ENCODE measurements at regions not wholly inside any gene's neighbourhood (a gene's known extent, or its start where the extent isn't known, plus 50 kb on each side); places are given as distances from the start of the nearest gene placed in this dataset.
A peak's percentile ranks its signal among the peaks of the same experiment; 100 is the strongest.

GRCh38 chr12:75677522-75677921 is 166.1 kb upstream of the KRR1 start:
- Histone ChIP-seq H3K9me3 (ENCODE audit: control insufficient read depth in 2 of 3, insufficient read depth in 1 of 3, low read length in 3 of 3) (no peaks in the 10 kb centered on the region), H3K4me3 (ENCODE audit: low read length in 3 of 3) (no peak overlapping the region), H3K27me3 (ENCODE audit: control insufficient read depth, insufficient read depth, low read length) (no peaks in the 10 kb centered on the region), H3K4me1 (ENCODE audit: control insufficient read depth in 2 of 3, insufficient read depth in 2 of 3, low read depth in 1 of 3, low read length in 3 of 3) (no peaks in the 10 kb centered on the region), H3K27ac (ENCODE audit: low read depth in 2 of 2, low read length in 2 of 2) (no peak overlapping the region), H3K9ac (ENCODE audit: low read length in 3 of 3) (no peak overlapping the region), H3K36me3 (ENCODE audit: control insufficient read depth in 2 of 3, insufficient read depth in 3 of 3, low read length in 3 of 3) (no peaks in the 10 kb centered on the region)
- intact Hi-C loops (cut with DNase I): no loop called here
- DNase-seq (no peak), FAIRE-seq (no peak)
- TF ChIP-seq CTCF (IDR thresholded peaks at IDR 0.05; ENCODE audit: borderline replicate concordance, extremely low read depth, insufficient read depth): no peak

GRCh38 chr12:75674393-75674792 is 163.0 kb upstream of the KRR1 start:
- H3K27me3 ChIP-seq (ENCODE audit: control insufficient read depth, insufficient read depth, low read length): no peaks in the 10 kb centered on the region
- H3K4me1 ChIP-seq (ENCODE audit: control insufficient read depth in 2 of 3, insufficient read depth in 2 of 3, low read depth in 1 of 3, low read length in 3 of 3): no peaks in the 10 kb centered on the region
- H3K9me3 ChIP-seq (ENCODE audit: control insufficient read depth in 2 of 3, insufficient read depth in 1 of 3, low read length in 3 of 3): no peaks in the 10 kb centered on the region
- no peak for TF ChIP-seq CTCF (IDR thresholded peaks at IDR 0.05; ENCODE audit: borderline replicate concordance, extremely low read depth, insufficient read depth)
- H3K36me3 ChIP-seq (ENCODE audit: control insufficient read depth in 2 of 3, insufficient read depth in 3 of 3, low read length in 3 of 3): no peaks in the 10 kb centered on the region
- FAIRE-seq: no peak
- no peak overlapping the region for H3K27ac ChIP-seq (ENCODE audit: low read depth in 2 of 2, low read length in 2 of 2)
- DNase-seq: no peak
- H3K9ac ChIP-seq (ENCODE audit: low read length in 3 of 3): no peak overlapping the region
- intact Hi-C loops (cut with DNase I): no loop called here
- no peak overlapping the region for H3K4me3 ChIP-seq (ENCODE audit: low read length in 3 of 3)

- no peak for TF ChIP-seq CTCF (IDR thresholded peaks at IDR 0.05; ENCODE audit: borderline replicate concordance, extremely low read depth, insufficient read depth)
- Histone ChIP-seq H3K9me3 (ENCODE audit: control insufficient read depth in 2 of 3, insufficient read depth in 1 of 3, low read length in 3 of 3) (no peaks in the 10 kb centered on the region), H3K27ac (ENCODE audit: low read depth in 2 of 2, low read length in 2 of 2) (no peak overlapping the region), H3K36me3 (ENCODE audit: control insufficient read depth in 2 of 3, insufficient read depth in 3 of 3, low read length in 3 of 3) (no peaks in the 10 kb centered on the region), H3K4me3 (ENCODE audit: low read length in 3 of 3) (no peak overlapping the region), H3K27me3 (ENCODE audit: control insufficient read depth, insufficient read depth, low read length) (no peaks in the 10 kb centered on the region), H3K4me1 (ENCODE audit: control insufficient read depth in 2 of 3, insufficient read depth in 2 of 3, low read depth in 1 of 3, low read length in 3 of 3) (peaks cover 0 to under 1% (median 0%) of the 10 kb centered on the region in 3 donors), H3K9ac (ENCODE audit: low read length in 3 of 3) (no peak overlapping the region)
- DNase-seq: peak in 4 of 5 donors; percentile 47 to 87 (median 72)
- intact Hi-C loops (cut with DNase I): no loop called here
- no peak for FAIRE-seq
Measured at GRCh38 chr12:75672200-75672599, 160.8 kb upstream of the KRR1 start.

GRCh38 chr12:75670216-75670615 is 158.8 kb upstream of the KRR1 start:
- Histone ChIP-seq H3K4me1 (ENCODE audit: control insufficient read depth in 2 of 3, insufficient read depth in 2 of 3, low read depth in 1 of 3, low read length in 3 of 3) (peaks cover 0 to 4% (median 0%) of the 10 kb centered on the region in 3 donors), H3K36me3 (ENCODE audit: control insufficient read depth in 2 of 3, insufficient read depth in 3 of 3, low read length in 3 of 3) (no peaks in the 10 kb centered on the region), H3K27ac (ENCODE audit: low read depth in 2 of 2, low read length in 2 of 2) (no peak overlapping the region), H3K27me3 (ENCODE audit: control insufficient read depth, insufficient read depth, low read length) (no peaks in the 10 kb centered on the region), H3K9me3 (ENCODE audit: control insufficient read depth in 2 of 3, insufficient read depth in 1 of 3, low read length in 3 of 3) (no peaks in the 10 kb centered on the region), H3K9ac (ENCODE audit: low read length in 3 of 3) (no peak overlapping the region), H3K4me3 (ENCODE audit: low read length in 3 of 3) (no peak overlapping the region)
- no peak for TF ChIP-seq CTCF (IDR thresholded peaks at IDR 0.05; ENCODE audit: borderline replicate concordance, extremely low read depth, insufficient read depth)
- FAIRE-seq: no peak
- DNase-seq: no peak
- intact Hi-C loops (cut with DNase I): no loop called here

Measured in kidney (tissue), 13 donors.